SK-N-SH treated with all-trans-retinoic acid at 6 μM for 48 hours (cell line): ENCODE measurements at regions not wholly inside any gene's neighbourhood (a gene's known extent, or its start where the extent isn't known, plus 50 kb on each side); places are given as distances from the start of the nearest gene placed in this dataset.

Experiments
- BACH2 ChIP-seq: fragments of 250-450 bp; sonication (Bioruptor Pico); IDR thresholded peaks from 2 replicates; pipeline ENCODE4 v1.9.0; 2021; ENCODE audit warnings: mild to moderate bottlenecking, borderline replicate concordance
- CREB5 ChIP-seq: fragments of 250-450 bp; sonication (Bioruptor Pico); IDR thresholded peaks from 2 replicates; pipeline ENCODE4 v1.5.1; 2020; ENCODE audit warnings: low read depth, mild to moderate bottlenecking, moderate library complexity
- CSRNP3 ChIP-seq: fragments of 250-450 bp; sonication (Bioruptor Pico); IDR thresholded peaks from 2 replicates; pipeline ENCODE4 v1.5.1; 2021; ENCODE audit warnings: mild to moderate bottlenecking, moderate library complexity
- ISL1 ChIP-seq: fragments of 250-450 bp; sonication (Bioruptor Pico); IDR thresholded peaks from 2 replicates; pipeline ENCODE4 v2.1.2; 2022; ENCODE audit warnings: mild to moderate bottlenecking, moderate library complexity
- PATZ1 ChIP-seq: fragments of 250-450 bp; sonication (Bioruptor Pico); IDR thresholded peaks from 2 replicates; pipeline ENCODE4 v1.8.0; 2020; ENCODE audit warnings: mild to moderate bottlenecking, moderate library complexity, borderline replicate concordance
- POU6F1 ChIP-seq: fragments of 250-450 bp; sonication (Bioruptor Pico); IDR thresholded peaks from 2 replicates; pipeline ENCODE4 v1.8.0; 2021; ENCODE audit warnings: low read depth, mild to moderate bottlenecking, moderate library complexity, borderline replicate concordance
- ZNF70 ChIP-seq: fragments of 450-650 bp; formaldehyde crosslinking; IDR thresholded peaks from 2 replicates; pipeline ENCODE4 v1.5.0; 2020; ENCODE audit warnings: mild to moderate bottlenecking, moderate library complexity
- ZNF8 ChIP-seq: fragments of 450-650 bp; formaldehyde crosslinking; IDR thresholded peaks from 2 replicates; pipeline ENCODE4 v1.5.0; 2020; ENCODE audit warnings: mild to moderate bottlenecking, moderate library complexity

GRCh38 chr3:124625074-124625473, 105.2 kb upstream of the UMPS start:
- no peak for TF ChIP-seq ISL1 (CRISPR knock-in tag)
- TF ChIP-seq PATZ1 = no peak
- TF ChIP-seq POU6F1 = no peak
- TF ChIP-seq BACH2 (CRISPR knock-in tag) = no peak
- no peak for TF ChIP-seq ZNF8
- TF ChIP-seq CSRNP3 = no peak
- TF ChIP-seq CREB5 (CRISPR knock-in tag) = no peak
- TF ChIP-seq ZNF70 (CRISPR knock-in tag) = no peak
